ENCODE measurements at regions not wholly inside any gene's neighbourhood (a gene's known extent, or its start where the extent isn't known, plus 50 kb on each side); places are given as distances from the start of the nearest gene placed in this dataset.

- Histone ChIP-seq H2AFZ (ENCODE audit: low read depth, low read length) (no peak overlapping the region), H3K4me2 (ENCODE audit: low read length) (no peak overlapping the region), H3K4me3 (ENCODE audit: low read length) (no peak overlapping the region), H3K27ac (ENCODE audit: low read length) (no peak overlapping the region), H4K20me1 (ENCODE audit: insufficient read depth, low read length) (no peaks in the 10 kb centered on the region), H3K27me3 (ENCODE audit: low read depth, low read length) (no peaks in the 10 kb centered on the region; the same call in 1 of the 2 replicates), H3K9me3 (ENCODE audit: insufficient read depth, low read length) (no peaks in the 10 kb centered on the region), H3K4me1 (ENCODE audit: low read length) (no peaks in the 10 kb centered on the region), H3K9ac (ENCODE audit: low read length) (no peak overlapping the region), H3K36me3 (replicated peaks; ENCODE audit: low read depth, low read length) (no peaks in the 10 kb centered on the region), H3K79me2 (ENCODE audit: low read length) (no peaks in the 10 kb centered on the region)
- TF ChIP-seq EZH2phosphoT487 (IDR thresholded peaks at IDR 0.05; ENCODE audit: low read depth) (no peak), CTCF (IDR thresholded peaks at IDR 0.05; ENCODE audit: low read depth, low read length) (no peak)
These were observed 50.3 kb downstream of the SHANK2 start for GRCh38 chr11:71201936-71202597.

- H3K27me3 ChIP-seq (ENCODE audit: low read depth, low read length): no peaks in the 10 kb centered on the region; the same call in 1 of the 2 replicates
- no peaks in the 10 kb centered on the region for H3K79me2 ChIP-seq (ENCODE audit: low read length)
- H4K20me1 ChIP-seq (ENCODE audit: insufficient read depth, low read length): no peaks in the 10 kb centered on the region
- no peaks in the 10 kb centered on the region for H3K4me1 ChIP-seq (ENCODE audit: low read length)
- no peaks in the 10 kb centered on the region for H3K36me3 ChIP-seq (replicated peaks; ENCODE audit: low read depth, low read length)
- no peaks in the 10 kb centered on the region for H3K9me3 ChIP-seq (ENCODE audit: insufficient read depth, low read length)
- no peak overlapping the region for H2AFZ ChIP-seq (ENCODE audit: low read depth, low read length)
- no peak overlapping the region for H3K4me3 ChIP-seq (ENCODE audit: low read length)
- H3K9ac ChIP-seq (ENCODE audit: low read length): no peak overlapping the region
- no peak overlapping the region for H3K4me2 ChIP-seq (ENCODE audit: low read length)
- no peak for TF ChIP-seq EZH2phosphoT487 (IDR thresholded peaks at IDR 0.05; ENCODE audit: low read depth)
- no peak for TF ChIP-seq CTCF (IDR thresholded peaks at IDR 0.05; ENCODE audit: low read depth, low read length)
- no peak overlapping the region for H3K27ac ChIP-seq (ENCODE audit: low read length)
These were observed 51.1 kb downstream of the SHANK2 start for GRCh38 chr11:71201231-71201630.

- Histone ChIP-seq H2AFZ (ENCODE audit: low read depth, low read length) (no peak overlapping the region), H3K27ac (ENCODE audit: low read length) (no peak overlapping the region), H3K27me3 (ENCODE audit: low read depth, low read length) (no peaks in the 10 kb centered on the region; the same call in 1 of the 2 replicates), H3K4me3 (ENCODE audit: low read length) (no peak overlapping the region), H3K4me2 (ENCODE audit: low read length) (no peak overlapping the region), H4K20me1 (ENCODE audit: insufficient read depth, low read length) (no peaks in the 10 kb centered on the region), H3K9ac (ENCODE audit: low read length) (no peak overlapping the region), H3K4me1 (ENCODE audit: low read length) (no peaks in the 10 kb centered on the region), H3K79me2 (ENCODE audit: low read length) (no peaks in the 10 kb centered on the region), H3K36me3 (replicated peaks; ENCODE audit: low read depth, low read length) (no peaks in the 10 kb centered on the region), H3K9me3 (ENCODE audit: insufficient read depth, low read length) (no peaks in the 10 kb centered on the region)
- TF ChIP-seq CTCF (IDR thresholded peaks at IDR 0.05; ENCODE audit: low read depth, low read length) (no peak), EZH2phosphoT487 (IDR thresholded peaks at IDR 0.05; ENCODE audit: low read depth) (no peak)
These were observed 51.6 kb downstream of the SHANK2 start for GRCh38 chr11:71200761-71201160.

GRCh38 chr11:71200172-71200716 is 52.1 kb downstream of the SHANK2 start:
- Histone ChIP-seq H3K4me3 (ENCODE audit: low read length) (no peak overlapping the region), H3K27me3 (ENCODE audit: low read depth, low read length) (no peaks in the 10 kb centered on the region), H3K9me3 (ENCODE audit: insufficient read depth, low read length) (no peaks in the 10 kb centered on the region), H3K79me2 (ENCODE audit: low read length) (no peaks in the 10 kb centered on the region), H3K9ac (ENCODE audit: low read length) (no peak overlapping the region), H3K27ac (ENCODE audit: low read length) (no peak overlapping the region), H3K36me3 (replicated peaks; ENCODE audit: low read depth, low read length) (no peaks in the 10 kb centered on the region), H3K4me2 (ENCODE audit: low read length) (no peak overlapping the region), H4K20me1 (ENCODE audit: insufficient read depth, low read length) (no peaks in the 10 kb centered on the region), H2AFZ (ENCODE audit: low read depth, low read length) (no peak overlapping the region), H3K4me1 (ENCODE audit: low read length) (no peaks in the 10 kb centered on the region)
- TF ChIP-seq EZH2phosphoT487 (IDR thresholded peaks at IDR 0.05; ENCODE audit: low read depth) (no peak), CTCF (IDR thresholded peaks at IDR 0.05; ENCODE audit: low read depth, low read length) (no peak)

Measured in OCI-LY3 (cell line).